CD4-positive, alpha-beta T cell treated with Interferon alpha-2 for 1 hour (primary cell): ENCODE measurements at regions not wholly inside any gene's neighbourhood (a gene's known extent, or its start where the extent isn't known, plus 50 kb on each side); places are given as distances from the start of the nearest gene placed in this dataset.
"Not testable (repeated sequence)": the region's sequence is repeated elsewhere in the genome, so short reads cannot be mapped to it uniquely, and the experiment has no call there.

Experiments used
- DNase-seq, 2 donors: peaks; one replicate each; pipeline ENCODE4 v3.0.0-alpha.2; 2020 to 2022

DNA sequence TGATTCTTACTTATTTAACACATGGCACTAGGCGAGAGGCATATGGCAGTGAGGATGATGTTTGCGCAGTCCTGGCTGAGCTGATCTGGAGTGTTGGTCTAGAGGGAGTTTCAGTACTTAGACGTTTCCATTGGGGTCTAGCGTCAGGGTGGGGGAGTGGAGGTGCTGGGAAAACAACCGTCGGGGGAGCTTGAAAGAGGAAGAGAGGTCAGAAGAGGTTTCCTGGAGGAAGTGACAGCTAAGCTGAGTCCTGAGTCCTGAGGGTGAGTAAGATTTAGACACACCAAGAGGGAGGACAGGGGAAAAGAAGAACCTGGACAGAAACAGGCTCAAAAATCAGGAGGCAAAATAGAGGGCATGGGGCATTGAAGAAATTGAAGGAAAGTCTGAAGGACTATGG lies 81.4 kb downstream of the ALOX5AP start:
- DNase-seq, result no peak

DNA sequence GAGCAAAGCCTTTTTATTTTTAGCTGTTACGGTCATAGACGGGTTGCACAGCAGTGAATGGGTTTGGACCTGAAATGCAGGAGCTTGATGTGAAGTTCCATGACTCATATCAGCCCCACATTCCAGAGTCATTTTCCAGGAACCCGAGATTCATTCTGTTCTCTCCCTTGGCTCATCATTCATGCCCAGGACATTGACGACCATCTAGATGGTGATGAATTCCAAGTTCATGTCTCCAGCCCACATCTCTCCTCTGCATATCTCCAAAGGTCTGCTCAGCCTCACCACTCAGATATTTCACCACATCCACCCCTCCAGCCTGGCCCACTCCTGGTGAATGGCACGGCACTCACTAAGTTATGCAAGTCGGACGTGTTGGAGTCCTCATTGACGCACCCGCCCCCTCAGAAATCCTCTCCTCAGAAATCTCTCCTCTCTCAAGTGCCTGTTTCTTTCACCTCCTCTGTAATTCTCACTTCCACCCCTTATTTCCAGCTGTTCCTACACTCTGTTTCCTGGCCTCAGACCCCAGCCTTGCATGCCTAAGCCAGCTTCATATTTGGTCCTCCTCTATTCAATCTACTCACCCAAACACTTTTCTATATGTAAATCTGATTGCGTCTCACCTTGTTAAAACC lies 83.1 kb downstream of the ALOX5AP start:
- no peak for DNase-seq

DNA sequence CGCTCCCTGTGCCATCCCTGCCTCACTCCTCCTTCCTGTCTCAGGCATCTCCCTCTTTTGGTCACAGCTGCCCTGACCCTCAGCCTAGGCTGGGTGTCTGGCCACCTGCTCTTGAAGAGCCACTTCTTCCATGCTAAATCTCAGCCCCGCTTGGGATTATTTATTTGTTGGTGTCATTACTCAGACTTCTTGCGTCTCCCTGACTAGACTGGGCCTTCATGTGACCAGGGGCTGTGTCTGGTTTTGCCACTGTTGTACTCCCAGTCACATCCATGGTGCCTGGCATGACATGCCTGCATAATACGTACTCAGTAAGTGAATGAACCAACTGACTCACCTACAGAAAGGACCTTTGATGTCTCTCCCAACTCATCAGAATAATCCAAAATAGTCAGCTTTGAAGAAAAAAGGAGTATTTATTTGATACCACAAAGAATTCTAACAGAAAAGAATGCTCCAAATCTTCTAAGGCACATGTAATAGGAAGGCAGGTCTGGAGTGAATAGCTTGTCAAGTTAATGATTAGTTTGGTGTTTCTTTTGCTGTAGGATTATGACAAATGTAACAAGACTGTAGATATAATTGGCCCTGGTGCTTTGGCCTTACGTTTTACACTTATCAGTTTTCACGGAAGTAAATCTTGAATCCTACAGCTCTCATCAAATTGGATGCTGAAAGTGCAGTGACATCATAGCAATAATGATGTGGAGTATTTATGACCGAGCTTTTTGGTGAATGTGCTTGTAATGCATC lies 84.0 kb downstream of the ALOX5AP start:
- DNase-seq, result no peak

DNA sequence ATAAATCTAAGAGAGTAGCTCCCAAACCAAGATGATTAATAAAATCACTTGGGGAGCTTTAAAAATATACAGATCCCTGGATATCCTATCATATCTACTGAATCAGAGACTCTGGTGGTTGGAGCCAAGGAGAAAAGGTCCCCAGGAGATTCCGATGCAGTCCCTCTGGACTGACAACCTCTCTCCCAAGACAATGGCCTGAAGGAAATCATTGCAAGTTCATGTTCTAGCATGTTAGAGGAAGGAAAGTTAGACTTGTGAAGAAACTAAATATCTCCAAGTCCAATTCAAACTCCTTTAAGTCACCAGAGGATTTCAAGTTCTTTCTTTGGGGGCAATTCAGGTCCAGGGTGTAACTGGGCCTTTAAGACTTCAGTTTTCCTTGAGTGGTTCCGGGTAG lies 84.7 kb upstream of the MEDAG start:
- no peak for DNase-seq

DNA sequence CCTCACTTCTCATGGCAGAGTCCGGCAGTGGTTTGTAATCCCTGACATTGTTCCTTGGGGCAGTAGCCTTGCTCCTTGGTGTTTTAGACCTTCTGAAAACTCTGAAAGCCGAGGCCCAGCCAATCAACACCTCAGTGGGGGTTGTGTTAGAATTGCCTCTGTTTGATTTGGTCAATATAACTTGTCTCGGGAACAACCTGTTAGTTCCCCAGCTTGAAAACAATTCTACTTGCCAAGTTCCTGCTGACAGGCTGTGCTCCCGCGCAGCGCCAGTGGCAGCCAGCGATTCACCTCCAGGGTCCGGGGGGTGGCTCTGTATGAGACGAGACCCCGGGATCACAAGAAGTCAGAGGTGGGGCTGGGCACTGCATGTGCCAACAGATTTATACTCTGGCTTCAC lies 81.4 kb upstream of the MEDAG start:
- no peak for DNase-seq

DNA sequence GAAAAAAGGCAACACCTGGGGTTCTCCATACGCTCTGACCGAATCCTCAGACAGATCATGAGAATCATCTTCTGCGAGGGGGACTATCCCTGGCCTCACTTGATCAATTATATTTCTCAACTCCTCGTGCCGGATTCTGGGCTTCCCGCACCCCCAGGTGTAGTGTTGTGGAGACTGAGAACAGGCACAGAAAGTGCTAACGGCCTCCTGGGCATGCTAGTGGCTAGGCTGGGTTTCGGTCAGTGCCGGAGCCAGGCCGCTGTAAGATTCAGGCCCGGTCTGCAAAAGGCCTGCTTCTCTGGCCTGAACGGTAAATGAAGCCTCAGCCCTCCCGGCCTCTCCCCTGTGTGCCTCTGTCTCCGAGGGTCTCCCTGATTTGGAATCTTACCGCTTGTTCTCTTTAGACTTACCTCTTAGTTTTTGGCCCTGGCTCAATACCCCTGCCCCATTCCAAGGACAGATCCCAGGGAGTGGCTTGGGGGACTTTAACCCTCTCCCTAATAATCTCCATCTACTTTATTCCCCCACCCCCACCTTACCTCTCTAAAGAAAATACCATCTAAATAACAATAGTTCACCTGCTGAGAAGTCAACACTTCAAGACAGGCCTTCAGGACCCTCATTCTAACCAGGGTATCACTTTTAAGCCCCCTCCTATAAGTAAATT lies 79.0 kb upstream of the MEDAG start:
- no peak for DNase-seq

DNA sequence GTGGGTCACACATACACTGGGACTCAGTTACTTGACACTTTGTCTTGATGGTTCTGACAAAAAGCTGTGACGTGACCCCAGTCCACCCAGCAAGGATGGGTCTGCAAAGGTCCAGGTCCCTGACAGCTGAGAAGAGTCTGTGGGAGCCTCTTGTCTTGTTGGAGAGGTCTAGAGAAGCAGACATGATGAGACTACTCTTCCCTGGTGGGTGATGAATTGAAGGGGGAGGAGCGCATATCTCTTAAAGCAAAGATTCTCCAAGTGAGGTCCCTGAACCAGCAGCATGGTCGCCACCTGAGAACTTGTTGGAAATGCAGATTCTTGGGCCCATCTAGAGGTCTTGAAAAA lies 78.5 kb upstream of the MEDAG start:
- DNase-seq, result no peak

DNA sequence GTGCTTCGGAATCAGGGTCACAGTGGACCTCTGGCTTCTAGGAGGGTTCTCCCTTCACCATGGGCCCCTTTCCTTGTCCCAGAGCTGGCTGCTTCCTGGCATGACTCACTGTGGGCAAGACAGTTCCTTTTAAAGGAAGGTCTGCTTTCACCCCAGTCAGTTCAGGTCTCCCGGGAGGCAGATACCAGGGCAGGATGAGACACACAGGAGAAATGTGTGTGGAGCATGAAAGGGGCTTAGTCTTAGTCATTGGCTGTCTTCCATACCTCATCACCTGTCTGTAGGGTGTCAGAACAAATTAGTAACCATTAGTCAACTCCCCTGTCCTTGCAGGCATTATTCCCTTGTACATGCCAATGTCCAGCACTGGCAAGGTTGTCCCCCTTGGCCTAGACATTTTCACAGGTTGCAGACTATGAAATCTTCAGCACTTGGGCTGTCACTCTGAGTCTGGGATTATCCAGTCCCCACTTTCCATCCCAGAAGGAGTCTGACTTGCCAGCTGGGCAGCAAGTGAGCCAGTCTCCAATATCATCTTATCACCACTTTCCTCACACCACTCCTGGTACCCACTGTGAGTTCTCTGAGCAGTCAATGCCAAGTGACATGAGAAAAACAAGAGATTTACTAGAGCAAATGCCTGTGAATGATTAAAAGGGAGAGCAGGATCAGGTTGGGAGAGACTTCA lies 76.8 kb upstream of the MEDAG start:
- DNase-seq, result no peak

DNA sequence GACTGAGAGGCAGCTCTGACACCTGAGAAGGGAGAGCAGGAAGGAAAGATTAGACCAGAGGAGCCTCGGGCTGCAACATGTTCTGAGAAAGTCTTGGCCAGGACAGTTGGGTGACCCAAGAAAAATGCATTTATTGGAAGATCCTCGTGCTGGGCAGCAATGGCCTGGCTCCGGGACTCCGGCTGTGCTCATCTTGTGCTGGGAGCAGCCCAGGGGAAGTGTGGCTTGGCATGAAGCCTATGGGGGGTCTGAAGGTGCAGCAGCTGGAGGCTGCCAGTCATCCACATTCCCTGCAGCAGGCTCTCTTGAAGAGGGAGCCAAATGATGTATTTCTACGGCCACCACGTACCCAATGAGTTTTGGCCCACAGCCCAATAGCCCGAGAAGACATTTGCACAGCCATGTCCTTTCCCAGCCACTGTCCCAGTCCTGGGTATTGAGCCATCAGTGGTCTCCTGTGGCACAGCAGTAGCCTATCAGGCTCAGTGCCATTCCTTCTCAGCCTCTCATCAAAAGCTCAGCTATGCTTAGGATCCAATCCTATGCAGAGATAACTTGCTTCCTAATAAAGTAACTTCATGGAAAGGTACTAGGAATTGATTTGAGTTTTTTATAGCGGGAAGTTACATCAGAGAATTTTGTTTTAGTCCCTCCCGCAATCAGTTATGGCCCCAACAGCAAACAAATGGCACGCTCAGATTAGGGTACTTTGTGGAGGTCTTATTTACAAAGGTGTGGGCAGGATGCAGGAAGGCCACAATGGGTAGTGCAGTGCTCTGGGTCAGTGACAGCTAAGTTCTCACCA lies 76.0 kb upstream of the MEDAG start:
- DNase-seq, result no peak

DNA sequence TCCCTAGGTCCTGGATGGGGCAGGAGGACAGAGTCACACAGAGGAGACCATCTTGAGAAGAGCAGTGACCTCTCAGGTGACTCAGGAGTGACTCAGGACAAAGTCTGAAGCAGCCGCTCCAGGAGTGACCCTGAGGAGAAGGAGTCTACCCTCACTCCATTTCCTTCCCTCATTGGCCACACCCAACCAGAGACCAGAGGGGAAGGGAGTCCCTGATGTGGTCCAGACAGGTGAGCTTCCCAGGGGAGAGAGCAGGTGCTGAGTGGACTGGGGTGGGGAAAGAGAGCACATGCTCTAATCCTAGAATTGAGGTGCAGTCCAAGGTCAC lies 75.5 kb upstream of the MEDAG start:
- no peak for DNase-seq

DNA sequence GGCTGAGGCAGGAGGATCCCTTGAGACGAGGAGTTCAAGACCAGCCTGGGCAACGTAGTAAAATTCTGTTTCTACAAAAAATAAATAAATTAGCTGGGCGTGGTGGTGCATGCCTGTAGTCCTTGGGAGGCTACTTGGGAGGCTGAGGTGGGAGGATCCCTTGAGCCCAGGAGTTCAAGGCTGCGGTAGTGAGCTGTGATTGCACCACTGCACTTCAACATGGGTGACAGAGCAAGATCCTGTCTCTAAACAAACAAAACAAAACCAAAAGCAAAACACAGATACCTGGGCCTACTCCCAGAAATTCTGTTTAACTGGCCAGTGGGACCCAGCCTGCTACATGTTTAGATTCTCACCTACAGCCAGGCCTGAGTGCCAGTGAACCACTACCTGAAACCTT lies 74.6 kb upstream of the MEDAG start:
- DNase-seq, result no peak

DNA sequence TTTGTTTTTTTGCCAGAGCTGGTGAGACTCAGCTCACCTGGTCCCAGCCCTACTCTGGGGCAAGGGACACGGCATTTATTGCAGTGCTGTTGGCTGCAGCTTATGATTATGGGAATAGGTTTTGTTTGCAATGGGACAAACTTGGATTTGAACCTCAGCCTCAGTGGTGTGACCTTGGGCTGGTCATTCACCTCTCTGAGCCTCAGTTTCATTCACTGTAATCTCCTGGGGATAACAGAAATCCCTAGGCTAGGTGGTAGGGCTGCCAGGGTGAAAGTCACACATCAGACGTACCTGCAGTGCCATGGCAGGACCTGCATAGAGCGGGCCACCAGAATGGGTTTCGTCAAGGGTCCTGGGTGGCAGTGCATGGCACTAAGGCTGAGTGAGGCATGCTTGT lies 73.7 kb upstream of the MEDAG start:
- no peak for DNase-seq

DNA sequence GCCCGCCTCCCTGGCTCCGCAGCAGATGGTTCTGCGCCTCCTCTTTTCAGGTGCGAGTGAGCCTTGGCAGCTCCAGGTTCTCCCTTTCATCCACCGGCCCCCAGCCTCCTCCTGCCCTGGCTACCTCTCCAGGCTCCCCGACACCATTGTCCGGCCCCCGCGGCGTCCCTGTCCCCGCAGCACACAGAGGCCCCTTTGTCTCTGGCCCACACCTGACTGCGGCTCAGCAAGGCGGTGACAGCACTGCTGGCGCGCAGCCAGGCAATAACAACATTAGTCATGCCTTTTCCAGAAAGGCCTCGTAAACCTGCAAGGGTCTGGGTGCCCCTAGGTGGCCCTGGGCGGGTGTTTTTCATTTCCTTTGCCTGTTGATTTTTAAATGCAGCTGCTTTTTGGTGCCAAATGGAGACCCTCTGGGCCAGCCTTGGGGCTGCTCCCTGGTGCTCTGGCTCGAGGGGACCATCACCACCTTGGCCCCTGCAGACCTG lies 73.2 kb upstream of the MEDAG start:
- DNase-seq, result no peak

DNA sequence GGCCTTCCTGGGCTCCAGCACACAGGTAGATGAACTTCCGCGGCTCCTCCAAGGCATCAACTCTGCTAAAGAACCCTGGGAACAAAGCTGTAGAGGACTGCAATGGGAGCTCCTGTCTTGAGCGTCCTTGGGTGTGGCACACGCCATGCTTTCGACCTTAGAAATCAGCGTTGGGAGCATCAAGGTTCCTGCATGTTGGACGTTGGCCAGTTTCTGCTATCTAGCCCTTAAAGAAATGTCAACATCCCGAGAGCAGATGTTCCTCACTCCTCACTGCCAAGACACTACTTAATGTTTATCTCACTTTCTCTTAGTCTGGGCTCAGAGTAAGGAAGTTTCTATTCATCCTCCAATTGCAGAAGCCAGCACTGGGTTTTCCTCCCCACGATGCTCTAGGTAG lies 70.6 kb upstream of the MEDAG start:
- no peak for DNase-seq

DNA sequence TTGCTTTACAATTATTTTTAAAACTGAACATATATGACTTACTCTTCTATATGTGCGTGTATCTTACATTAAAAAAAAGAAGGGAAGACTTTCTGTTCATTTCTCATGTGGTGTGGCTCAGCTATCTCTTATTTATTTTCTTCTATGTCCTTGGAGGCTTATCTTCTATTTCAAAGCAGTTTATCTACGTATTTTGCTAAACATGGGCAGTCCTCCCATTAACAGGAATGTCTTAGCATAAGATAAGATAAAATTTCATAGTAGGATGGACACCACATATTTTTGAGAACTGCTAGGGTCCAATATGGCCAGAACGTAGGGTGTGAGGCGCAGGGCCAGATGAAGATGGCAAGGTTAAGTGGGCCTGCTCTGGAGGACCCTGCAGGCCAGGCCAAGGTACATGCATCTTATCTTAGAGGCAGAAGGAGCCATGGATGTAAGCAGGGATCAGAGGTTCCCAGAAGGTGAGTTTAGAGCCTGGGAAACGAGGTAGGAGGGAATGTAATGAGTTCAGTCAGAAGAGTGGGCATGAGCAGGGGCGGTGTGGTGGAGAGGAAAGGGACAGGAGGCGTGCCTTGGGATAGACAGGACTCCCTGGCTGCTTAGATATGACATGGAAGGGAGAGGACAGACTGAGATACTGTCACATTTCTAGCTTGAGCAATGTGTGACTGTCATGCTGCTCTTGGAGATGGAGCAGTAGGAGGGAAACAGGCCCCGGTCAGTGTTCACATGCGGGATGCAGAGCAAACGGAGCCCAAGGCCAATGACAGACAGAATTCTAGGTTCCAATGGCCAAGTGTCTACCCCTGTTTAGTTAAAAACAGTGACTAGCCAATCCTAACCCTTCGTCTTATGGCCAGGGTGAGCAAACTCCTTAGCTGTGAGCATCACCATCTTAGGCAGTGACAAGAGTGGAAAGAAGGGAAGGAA lies 68.6 kb upstream of the MEDAG start:
- DNase-seq, result no peak

DNA sequence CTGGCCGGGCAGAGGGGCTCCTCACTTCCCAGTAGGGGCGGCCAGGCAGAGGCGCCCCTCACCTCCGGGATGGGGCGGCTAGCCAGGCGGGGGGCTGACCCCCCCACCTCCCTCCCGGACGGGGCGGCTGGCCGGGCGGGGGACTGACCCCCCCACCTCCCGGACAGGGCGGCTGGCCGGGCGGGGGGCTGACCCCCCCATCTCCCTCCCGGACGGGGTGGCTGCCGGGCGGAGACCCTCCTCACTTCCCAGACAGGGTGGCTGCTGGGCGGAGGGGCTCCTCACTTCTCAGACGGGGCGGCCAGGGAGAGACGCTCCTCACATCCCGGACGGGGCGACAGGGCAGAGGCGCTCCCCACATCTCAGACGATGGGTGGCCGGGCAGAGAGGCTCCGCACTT lies 66.4 kb upstream of the MEDAG start:
- DNase-seq, result not testable (repeated sequence)

DNA sequence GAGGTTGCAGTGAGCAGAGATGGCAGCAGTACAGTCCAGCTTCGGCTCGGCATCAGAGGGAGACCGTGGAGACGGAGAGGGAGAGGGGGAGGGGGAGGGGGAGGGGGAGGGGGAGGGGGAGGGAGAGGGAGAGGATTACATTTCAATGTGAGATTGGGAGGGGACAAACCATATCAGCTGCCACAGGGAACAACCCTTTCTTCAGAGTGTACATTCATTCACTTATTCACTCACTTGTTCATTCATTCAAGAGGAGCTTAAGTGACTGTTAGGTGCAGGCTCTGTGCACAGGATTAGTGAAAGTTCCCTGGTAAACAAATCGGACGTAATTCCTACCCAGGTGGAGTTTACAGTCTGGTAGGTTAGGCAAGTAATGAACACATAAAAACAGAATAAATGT lies 65.6 kb upstream of the MEDAG start:
- no peak for DNase-seq

DNA sequence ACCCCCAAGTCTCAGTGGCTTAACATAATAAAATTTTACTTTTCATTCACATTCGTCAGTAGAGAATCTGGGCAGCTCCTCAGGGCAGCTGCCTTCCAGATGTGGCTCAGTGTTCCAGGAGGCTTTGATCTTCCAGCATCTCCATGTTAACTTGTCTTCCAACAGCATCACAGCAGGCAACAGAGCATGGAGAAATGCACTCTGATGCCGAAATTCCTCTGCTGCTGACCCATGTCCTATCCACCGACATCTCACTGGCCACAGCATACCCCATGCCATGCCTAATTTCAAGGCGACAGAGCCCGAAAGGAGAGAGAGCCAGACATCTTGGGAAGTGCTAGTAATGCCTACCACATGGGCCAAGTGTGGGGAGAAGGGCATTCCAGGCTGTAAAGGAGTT lies 64.9 kb upstream of the MEDAG start:
- no peak for DNase-seq

DNA sequence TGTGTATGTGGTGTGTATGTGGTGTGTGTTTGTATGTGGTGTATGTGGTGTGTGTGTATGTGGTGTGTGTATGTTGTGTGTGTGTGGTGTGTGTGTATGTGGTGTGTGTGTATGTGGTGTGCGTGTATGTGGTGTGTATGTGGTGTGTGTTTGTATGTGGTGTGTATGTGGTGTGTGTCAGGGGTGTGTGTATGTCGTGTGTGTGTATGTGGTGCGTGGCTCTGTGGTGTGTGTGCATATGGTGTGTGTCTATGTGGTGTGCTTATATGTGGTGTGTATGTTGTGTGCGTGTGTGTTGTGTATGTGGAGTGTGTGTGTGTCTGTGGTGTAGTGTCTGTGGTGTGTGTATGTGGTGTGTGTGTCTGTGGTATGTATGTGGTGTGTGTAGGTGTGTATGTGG lies 62.5 kb upstream of the MEDAG start:
- DNase-seq, result no peak

DNA sequence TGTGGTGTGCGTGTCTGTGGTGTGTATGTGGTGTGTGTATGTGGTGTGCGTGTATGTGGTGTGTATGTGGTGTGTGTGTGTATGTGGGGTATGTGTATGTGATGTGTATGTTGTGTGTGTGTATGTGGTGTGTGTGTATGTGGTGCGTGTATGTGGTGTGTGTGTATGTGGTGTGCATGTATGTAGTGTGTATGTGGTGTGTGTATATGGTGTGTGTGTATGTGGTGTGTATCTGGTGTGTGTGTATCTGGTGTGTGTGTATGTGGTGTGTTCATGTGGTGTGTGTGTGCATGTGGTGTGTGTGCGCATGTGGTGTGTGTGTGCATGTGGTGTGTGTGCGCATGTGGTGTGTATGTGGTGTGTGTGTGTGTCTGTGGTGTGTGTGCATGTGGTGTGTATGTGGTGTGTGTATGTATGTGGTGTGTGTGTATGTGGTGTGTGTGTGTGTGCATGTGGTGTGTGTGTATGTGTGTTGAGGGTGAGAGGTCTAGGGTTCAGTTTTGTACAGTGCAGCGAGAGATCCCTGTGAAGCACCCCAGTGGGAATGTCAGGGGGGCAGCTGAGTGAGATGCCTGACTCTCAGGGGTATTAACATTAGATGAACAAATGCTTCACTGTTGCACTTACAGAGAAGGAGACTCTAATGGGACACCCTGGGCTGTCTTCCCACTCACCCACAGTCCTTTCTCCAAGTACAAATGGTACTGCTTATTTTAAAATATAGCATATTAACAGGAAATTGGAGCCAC lies 61.3 kb upstream of the MEDAG start:
- DNase-seq, result no peak
